Uterus (tissue), 3 donors: ENCODE measurements at regions not wholly inside any gene's neighbourhood (a gene's known extent, or its start where the extent isn't known, plus 50 kb on each side); places are given as distances from the start of the nearest gene placed in this dataset.

Source experiments
- DNase-seq, 2 donors: peaks; one replicate each; pipeline ENCODE4 v3.0.0-alpha.2; 2019 to 2020
- H3K27ac ChIP-seq, 2 donors: fragments of 200-600 bp; sonication (generic); 1 replicate in 1 of 2; 2 replicates in 1 of 2; pipeline ENCODE4 v1.5.1; 2016 to 2018
- H3K27me3 ChIP-seq, 2 donors: fragments of 200-600 bp; sonication (generic); one replicate each; pipeline ENCODE4 v1.5.1; 2018 to 2019; ENCODE audit warnings: control low read depth in 1 of 2
- H3K36me3 ChIP-seq, 2 donors: fragments of 200-600 bp; sonication (generic); one replicate each; pipeline ENCODE4 v1.5.1; 2019; ENCODE audit warnings: control low read depth in 1 of 2
- H3K4me1 ChIP-seq, 2 donors: fragments of 200-600 bp; sonication (generic); one replicate each; pipeline ENCODE4 v1.5.1; 2018 to 2019; ENCODE audit warnings: control low read depth in 1 of 2
- H3K4me3 ChIP-seq, 2 donors: fragments of 200-600 bp; sonication (generic); 1 replicate in 1 of 2; 2 replicates in 1 of 2; pipeline ENCODE4 v1.5.1; 2018 to 2019; ENCODE audit warnings: mild to moderate bottlenecking in 1 of 2
- H3K9me3 ChIP-seq, 2 donors: fragments of 200-600 bp; sonication (generic); one replicate each; pipeline ENCODE4 v1.5.1; 2019; ENCODE audit warnings: control low read depth in 1 of 2
- CTCF ChIP-seq, 4 experiments: fragments of 200-600 bp in 2 of 4; fragments of 450-650 bp in 2 of 4; sonication (generic) in 2 of 4; IDR thresholded peaks; one replicate each; pipeline ENCODE4 v1.5.1; 2016 to 2019; ENCODE audit warnings: antibody characterized with exemption in 4 of 4, mild to moderate bottlenecking in 2 of 4, moderate library complexity in 1 of 4
- POLR2A ChIP-seq, 2 donors: fragments of 450-650 bp; IDR thresholded peaks; one replicate each; pipeline ENCODE4 v1.6.1; 2016; ENCODE audit warnings: antibody characterized with exemption in 2 of 2, mild to moderate bottlenecking in 1 of 2, moderate library complexity in 1 of 2
- intact Hi-C: fragments of 100-400 bp; cut with DNase I; formaldehyde crosslinking; loops from one replicate; pipeline ENCODE4 v1.15.1; 2023; ENCODE audit warnings: low total_unique reads
- donor health status: DM: yes; HTN: yes; CAD: no.

- Histone ChIP-seq H3K9me3 (no peaks in the 10 kb centered on the region), H3K4me1 (no peaks in the 10 kb centered on the region), H3K27me3 (no peaks in the 10 kb centered on the region), H3K4me3 (no peak overlapping the region), H3K27ac (no peak overlapping the region), H3K36me3 (no peaks in the 10 kb centered on the region)
- no peak for DNase-seq
- no peak for TF ChIP-seq CTCF (IDR thresholded peaks at IDR 0.05)
- TF ChIP-seq POLR2A (IDR thresholded peaks at IDR 0.05): no peak
- intact Hi-C loops: no loop called here
Observed at GRCh38 chr14:51518280-51518679, 133.4 kb upstream of the FRMD6 start.

GRCh38 chr14:51518711-51519110 is 133.0 kb upstream of the FRMD6 start:
- no peaks in the 10 kb centered on the region for H3K36me3 ChIP-seq
- H3K4me3 ChIP-seq: no peak overlapping the region
- TF ChIP-seq CTCF (IDR thresholded peaks at IDR 0.05) (no peak), POLR2A (IDR thresholded peaks at IDR 0.05) (no peak)
- intact Hi-C loops: no loop called here
- H3K27me3 ChIP-seq: no peaks in the 10 kb centered on the region
- H3K27ac ChIP-seq: no peak overlapping the region
- H3K9me3 ChIP-seq: no peaks in the 10 kb centered on the region
- no peak for DNase-seq
- no peaks in the 10 kb centered on the region for H3K4me1 ChIP-seq

- no peak for DNase-seq
- H3K36me3 ChIP-seq: no peaks in the 10 kb centered on the region
Observed at GRCh38 chr14:51520087-51520486, 131.6 kb upstream of the FRMD6 start.

GRCh38 chr14:51521764-51522163 is 129.9 kb upstream of the FRMD6 start:
- intact Hi-C loops: no loop called here

More at GRCh38 chr14:51520087-51520486, 131.6 kb upstream of the FRMD6 start:
- Histone ChIP-seq H3K4me3 (no peak overlapping the region), H3K27me3 (no peaks in the 10 kb centered on the region), H3K4me1 (no peaks in the 10 kb centered on the region), H3K9me3 (no peaks in the 10 kb centered on the region), H3K27ac (no peak overlapping the region)
- TF ChIP-seq POLR2A (IDR thresholded peaks at IDR 0.05) (no peak), CTCF (IDR thresholded peaks at IDR 0.05) (no peak)
- intact Hi-C loops: no loop called here

GRCh38 chr14:51523243-51523642 is 128.5 kb upstream of the FRMD6 start:
- no peaks in the 10 kb centered on the region for H3K4me1 ChIP-seq
- no peak overlapping the region for H3K4me3 ChIP-seq
- no peaks in the 10 kb centered on the region for H3K9me3 ChIP-seq
- H3K27me3 ChIP-seq: no peaks in the 10 kb centered on the region
- H3K27ac ChIP-seq: no peak overlapping the region
- TF ChIP-seq POLR2A (IDR thresholded peaks at IDR 0.05): no peak
- TF ChIP-seq CTCF (IDR thresholded peaks at IDR 0.05): no peak
- no peak for DNase-seq
- H3K36me3 ChIP-seq: no peaks in the 10 kb centered on the region
- intact Hi-C loops: no loop called here

More at GRCh38 chr14:51521764-51522163, 129.9 kb upstream of the FRMD6 start:
- no peaks in the 10 kb centered on the region for H3K27me3 ChIP-seq
- H3K27ac ChIP-seq: no peak overlapping the region
- H3K9me3 ChIP-seq: no peaks in the 10 kb centered on the region
- no peaks in the 10 kb centered on the region for H3K36me3 ChIP-seq
- H3K4me1 ChIP-seq: no peaks in the 10 kb centered on the region
- no peak overlapping the region for H3K4me3 ChIP-seq
- no peak for DNase-seq
- no peak for TF ChIP-seq POLR2A (IDR thresholded peaks at IDR 0.05)
- TF ChIP-seq CTCF (IDR thresholded peaks at IDR 0.05): no peak
